Bone marrow (tissue), 2 donors: ENCODE measurements at regions not wholly inside any gene's neighbourhood (a gene's known extent, or its start where the extent isn't known, plus 50 kb on each side); places are given as distances from the start of the nearest gene placed in this dataset.
A peak's percentile ranks its signal among the peaks of the same experiment; 100 is the strongest.

Experiments used
- DNase-seq, 2 donors: peaks; one replicate each; lab custom pipeline; 2025; lab: John Stamatoyannopoulos, UW

- DNase-seq = no peak
Observed at GRCh38 chr1:87165177-87165576, 163.5 kb upstream of the LMO4 start.

- DNase-seq = no peak
Observed at GRCh38 chr1:87167157-87167789, 161.4 kb upstream of the LMO4 start.

- no peak for DNase-seq
Observed at GRCh38 chr1:87167848-87168525, 160.7 kb upstream of the LMO4 start.

GRCh38 chr1:87169263-87169910 is 159.3 kb upstream of the LMO4 start:
- DNase-seq = no peak

GRCh38 chr1:87170157-87170556 is 158.5 kb upstream of the LMO4 start:
- no peak for DNase-seq

GRCh38 chr1:87170931-87171598 is 157.6 kb upstream of the LMO4 start:
- DNase-seq = no peak

GRCh38 chr1:87173231-87173630 is 155.4 kb upstream of the LMO4 start:
- no peak for DNase-seq

- DNase-seq = no peak
Observed at GRCh38 chr1:87174724-87175245, 153.9 kb upstream of the LMO4 start.

GRCh38 chr1:87176087-87176486 is 152.6 kb upstream of the LMO4 start:
- no peak for DNase-seq

GRCh38 chr1:87176514-87176913 is 152.2 kb upstream of the LMO4 start:
- DNase-seq = no peak

GRCh38 chr1:87178441-87178840 is 150.2 kb upstream of the LMO4 start:
- no peak for DNase-seq

- DNase-seq = no peak
Observed at GRCh38 chr1:87179076-87179810, 149.4 kb upstream of the LMO4 start.

- DNase-seq = peak in 1 of 2 donors; percentile 35
Observed at GRCh38 chr1:87179851-87180519, 148.7 kb upstream of the LMO4 start.

- DNase-seq = no peak
Observed at GRCh38 chr1:87180682-87181081, 148.0 kb upstream of the LMO4 start.

- DNase-seq = no peak
Observed at GRCh38 chr1:87182611-87183010, 146.1 kb upstream of the LMO4 start.

GRCh38 chr1:87185077-87185476 is 143.6 kb upstream of the LMO4 start:
- DNase-seq = no peak

GRCh38 chr1:87186346-87186745 is 142.3 kb upstream of the LMO4 start:
- DNase-seq = no peak

GRCh38 chr1:87188640-87189039 is 140.0 kb upstream of the LMO4 start:
- DNase-seq = no peak

GRCh38 chr1:87190402-87190801 is 138.3 kb upstream of the LMO4 start:
- DNase-seq = no peak

GRCh38 chr1:87191646-87192045 is 137.0 kb upstream of the LMO4 start:
- no peak for DNase-seq

GRCh38 chr1:87194271-87194774 is 134.4 kb upstream of the LMO4 start:
- DNase-seq = no peak
